Putamen (tissue), 1 donor: ENCODE measurements at regions not wholly inside any gene's neighbourhood (a gene's known extent, or its start where the extent isn't known, plus 50 kb on each side); places are given as distances from the start of the nearest gene placed in this dataset.

Experiments
- DNase-seq: peaks from one replicate; pipeline ENCODE4 v3.0.0-alpha.2; 2016; ENCODE audit warnings: low spot score

DNA sequence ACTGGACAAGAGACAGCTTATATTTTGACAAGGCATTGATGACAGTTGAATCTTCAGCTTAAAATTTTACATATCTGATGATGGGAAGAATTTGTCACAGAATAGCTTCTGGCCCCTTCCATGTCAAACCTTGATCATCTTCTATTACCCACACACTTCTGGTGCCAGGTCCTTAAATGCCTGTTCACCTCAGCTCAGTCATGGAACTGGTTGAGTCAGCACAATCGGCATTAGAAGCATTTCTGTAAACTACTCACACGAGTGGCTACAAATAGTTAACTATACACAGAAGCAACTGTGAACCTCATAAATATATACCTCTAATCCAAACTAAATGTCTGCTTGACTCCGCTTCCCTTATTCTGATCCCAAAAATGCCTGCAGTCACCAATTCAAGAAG is 161.2 kb downstream of the FOXO1 start:
- no peak for DNase-seq
